Testis (tissue), 2 donors: ENCODE measurements at regions not wholly inside any gene's neighbourhood (a gene's known extent, or its start where the extent isn't known, plus 50 kb on each side); places are given as distances from the start of the nearest gene placed in this dataset.

Experiments
- CTCF ChIP-seq, 3 experiments: fragments of 450-650 bp in 2 of 3; fragments of 200-600 bp in 1 of 3; sonication (generic) in 1 of 3; IDR thresholded peaks; one replicate each; pipeline ENCODE4 v1.5.1; 2016 to 2019; ENCODE audit warnings: antibody characterized with exemption in 3 of 3, mild to moderate bottlenecking in 2 of 3, moderate library complexity in 1 of 3
- POLR2A ChIP-seq: fragments of 450-650 bp; IDR thresholded peaks from one replicate; pipeline ENCODE4 v1.6.1; 2017; ENCODE audit warnings: antibody characterized with exemption, mild to moderate bottlenecking, moderate library complexity

GRCh38 chr3:59249004-59249403, 199.2 kb upstream of the CFAP20DC start:
- TF ChIP-seq CTCF (IDR thresholded peaks at IDR 0.05) (no peak), POLR2A (no peak)
